ENCODE measurements at regions not wholly inside any gene's neighbourhood (a gene's known extent, or its start where the extent isn't known, plus 50 kb on each side); places are given as distances from the start of the nearest gene placed in this dataset.

DNA sequence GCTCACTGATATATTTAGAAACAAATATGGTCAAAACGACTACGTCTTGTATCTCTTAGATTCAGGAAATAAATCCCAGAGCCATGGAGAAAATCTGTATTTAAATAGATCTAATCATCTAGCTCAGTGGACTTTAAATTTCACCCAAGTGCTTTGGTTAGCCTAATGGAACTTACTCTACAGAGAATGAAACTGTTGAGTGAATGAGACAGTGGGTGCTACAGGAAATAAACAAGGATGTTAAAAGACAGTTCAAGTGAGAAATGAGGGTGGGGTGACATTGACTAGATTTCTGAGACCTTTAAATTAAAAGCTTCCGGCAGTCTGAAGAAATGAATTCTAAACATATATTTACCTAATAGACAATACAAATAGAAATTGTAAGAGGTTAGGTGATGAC is 2197.0 kb downstream of the ARAP2 start:
- no peak for DNase-seq (ENCODE audit: low spot score in 2 of 2)
- no peak overlapping the region for H3K27ac ChIP-seq
- TF ChIP-seq, protein P1, sequence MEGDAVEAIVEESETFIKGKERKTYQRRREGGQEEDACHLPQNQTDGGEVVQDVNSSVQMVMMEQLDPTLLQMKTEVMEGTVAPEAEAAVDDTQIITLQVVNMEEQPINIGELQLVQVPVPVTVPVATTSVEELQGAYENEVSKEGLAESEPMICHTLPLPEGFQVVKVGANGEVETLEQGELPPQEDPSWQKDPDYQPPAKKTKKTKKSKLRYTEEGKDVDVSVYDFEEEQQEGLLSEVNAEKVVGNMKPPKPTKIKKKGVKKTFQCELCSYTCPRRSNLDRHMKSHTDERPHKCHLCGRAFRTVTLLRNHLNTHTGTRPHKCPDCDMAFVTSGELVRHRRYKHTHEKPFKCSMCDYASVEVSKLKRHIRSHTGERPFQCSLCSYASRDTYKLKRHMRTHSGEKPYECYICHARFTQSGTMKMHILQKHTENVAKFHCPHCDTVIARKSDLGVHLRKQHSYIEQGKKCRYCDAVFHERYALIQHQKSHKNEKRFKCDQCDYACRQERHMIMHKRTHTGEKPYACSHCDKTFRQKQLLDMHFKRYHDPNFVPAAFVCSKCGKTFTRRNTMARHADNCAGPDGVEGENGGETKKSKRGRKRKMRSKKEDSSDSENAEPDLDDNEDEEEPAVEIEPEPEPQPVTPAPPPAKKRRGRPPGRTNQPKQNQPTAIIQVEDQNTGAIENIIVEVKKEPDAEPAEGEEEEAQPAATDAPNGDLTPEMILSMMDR (IDR thresholded peaks at IDR 0.05), result no peak
- TF ChIP-seq POLR2AphosphoS5 (IDR thresholded peaks at IDR 0.05), result no peak
- H3K27me3 ChIP-seq, result no peaks in the 10 kb centered on the region
- no peaks in the 10 kb centered on the region for H3K36me3 ChIP-seq
- H3K9me3 ChIP-seq, result no peaks in the 10 kb centered on the region
- no peaks in the 10 kb centered on the region for H3K4me1 ChIP-seq
- intact Hi-C loops (cut with DNase I; ENCODE audit: low total_unique reads), result no loop called here
- H3K4me3 ChIP-seq, result no peak overlapping the region

DNA sequence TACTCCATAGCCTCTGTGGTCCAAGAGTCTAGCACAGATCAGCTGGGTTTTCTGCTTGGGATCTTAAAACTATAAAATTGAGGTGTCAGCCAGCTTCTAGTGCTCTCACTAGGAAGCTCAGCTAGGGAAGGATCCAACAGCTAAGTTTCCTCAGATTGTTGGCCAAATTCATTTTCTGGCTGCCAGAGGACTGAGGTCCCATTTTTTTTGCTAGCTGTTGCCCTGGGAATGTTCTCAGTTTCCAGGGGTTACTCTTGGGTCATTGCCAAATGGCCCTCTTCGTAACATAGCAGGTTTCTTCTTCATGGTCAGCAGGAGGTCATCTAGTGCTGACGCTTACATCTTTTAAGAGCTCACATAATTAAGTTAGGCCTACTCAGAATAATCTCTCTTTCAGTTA is 2178.2 kb downstream of the ARAP2 start:
- TF ChIP-seq POLR2A (IDR thresholded peaks at IDR 0.05), result no peak
- TF ChIP-seq, protein P1 (IDR thresholded peaks at IDR 0.05), result no peak
- TF ChIP-seq POLR2AphosphoS5 (IDR thresholded peaks at IDR 0.05), result no peak
- Histone ChIP-seq H3K36me3 (no peaks in the 10 kb centered on the region), H3K27ac (no peak overlapping the region), H3K4me3 (no peak overlapping the region), H3K9me3 (no peaks in the 10 kb centered on the region), H3K27me3 (no peaks in the 10 kb centered on the region), H3K4me1 (no peaks in the 10 kb centered on the region)
- intact Hi-C loops (cut with DNase I; ENCODE audit: low total_unique reads), result no loop called here
- DNase-seq (ENCODE audit: low spot score in 2 of 2), result no peak

DNA sequence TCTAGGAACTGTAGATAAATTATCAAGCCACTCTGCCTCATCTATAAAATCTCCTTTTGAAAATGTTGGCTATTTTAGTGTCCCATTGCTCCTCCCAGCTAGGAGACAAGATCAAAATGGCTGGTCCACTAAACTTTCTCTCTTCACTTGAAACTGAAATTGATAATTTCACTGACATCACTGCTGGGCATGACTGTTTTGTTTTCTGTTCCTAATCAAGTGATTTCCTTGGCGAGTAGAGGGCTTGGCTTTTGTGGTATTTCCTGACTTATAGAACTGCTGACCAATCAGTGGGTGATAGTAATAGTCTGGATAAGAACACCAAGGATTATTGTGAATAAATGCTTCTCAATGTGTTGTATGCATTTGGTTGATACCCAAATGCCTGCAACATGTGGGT is 2152.9 kb downstream of the ARAP2 start:
- no peaks in the 10 kb centered on the region for H3K4me1 ChIP-seq
- DNase-seq (ENCODE audit: low spot score in 2 of 2), result no peak
- intact Hi-C loops (cut with DNase I; ENCODE audit: low total_unique reads), result no loop called here
- H3K36me3 ChIP-seq, result no peaks in the 10 kb centered on the region
- H3K27me3 ChIP-seq, result no peaks in the 10 kb centered on the region
- H3K9me3 ChIP-seq, result no peaks in the 10 kb centered on the region
- no peak overlapping the region for H3K27ac ChIP-seq
- no peak overlapping the region for H3K4me3 ChIP-seq
- TF ChIP-seq POLR2A (IDR thresholded peaks at IDR 0.05), result no peak
- no peak for TF ChIP-seq POLR2AphosphoS5 (IDR thresholded peaks at IDR 0.05)
- TF ChIP-seq, protein P1 (IDR thresholded peaks at IDR 0.05), result no peak

DNA sequence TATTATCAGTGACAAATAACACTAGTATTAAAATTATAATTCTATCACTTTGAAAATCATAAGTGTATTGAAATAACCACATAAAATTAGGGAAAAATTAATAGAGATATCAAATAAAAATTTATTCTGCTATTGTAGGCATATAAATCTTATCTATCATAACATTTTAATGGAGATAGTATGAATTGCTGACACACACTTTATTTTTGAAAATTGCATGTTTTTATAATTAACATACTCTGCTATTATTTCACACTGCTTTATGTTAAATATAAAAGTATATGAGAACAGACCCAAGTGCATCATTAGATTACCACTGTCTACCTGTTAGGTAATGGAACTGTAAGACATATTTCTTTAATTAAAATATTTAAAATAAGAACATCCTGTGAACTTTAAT is 2150.2 kb downstream of the ARAP2 start:
- H3K4me3 ChIP-seq, result no peak overlapping the region
- no peaks in the 10 kb centered on the region for H3K27me3 ChIP-seq
- H3K27ac ChIP-seq, result no peak overlapping the region
- H3K4me1 ChIP-seq, result no peaks in the 10 kb centered on the region
- no peak for TF ChIP-seq POLR2AphosphoS5 (IDR thresholded peaks at IDR 0.05)
- intact Hi-C loops (cut with DNase I; ENCODE audit: low total_unique reads), result no loop called here
- no peak for DNase-seq (ENCODE audit: low spot score in 2 of 2)
- no peaks in the 10 kb centered on the region for H3K36me3 ChIP-seq
- H3K9me3 ChIP-seq, result no peaks in the 10 kb centered on the region

DNA sequence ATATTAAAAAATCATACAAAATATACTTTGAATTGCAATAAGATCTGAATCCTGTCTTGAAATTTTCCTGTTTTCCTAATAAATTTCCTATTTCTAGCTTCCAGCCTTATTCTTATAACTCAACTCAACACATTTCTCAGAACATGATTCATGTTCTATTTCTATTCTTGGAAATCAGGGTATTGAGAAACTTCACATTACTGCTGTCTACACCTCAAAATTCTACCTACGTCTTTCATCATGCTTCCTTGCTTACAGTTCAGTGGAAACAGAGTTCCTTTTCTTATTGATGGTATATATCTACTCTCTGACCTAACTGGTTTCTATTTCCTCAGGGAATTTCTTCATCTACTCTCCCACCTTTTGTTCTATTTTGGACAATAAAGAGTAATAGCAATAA is 2139.0 kb downstream of the ARAP2 start:
- TF ChIP-seq, protein P1 (IDR thresholded peaks at IDR 0.05), result no peak
- TF ChIP-seq POLR2AphosphoS5 (IDR thresholded peaks at IDR 0.05), result no peak
- no peak for TF ChIP-seq POLR2A (IDR thresholded peaks at IDR 0.05)
- no peak for DNase-seq (ENCODE audit: low spot score in 2 of 2)
- no peak overlapping the region for H3K27ac ChIP-seq
- H3K4me1 ChIP-seq, result no peaks in the 10 kb centered on the region
- no peaks in the 10 kb centered on the region for H3K27me3 ChIP-seq
- no peaks in the 10 kb centered on the region for H3K9me3 ChIP-seq
- H3K4me3 ChIP-seq, result no peak overlapping the region
- H3K36me3 ChIP-seq, result no peaks in the 10 kb centered on the region
- intact Hi-C loops (cut with DNase I; ENCODE audit: low total_unique reads), result loop anchor here (10.0 kb wide), 1 partner anchor 599 kb away; no protein-coding TSS in a partner anchor

DNA sequence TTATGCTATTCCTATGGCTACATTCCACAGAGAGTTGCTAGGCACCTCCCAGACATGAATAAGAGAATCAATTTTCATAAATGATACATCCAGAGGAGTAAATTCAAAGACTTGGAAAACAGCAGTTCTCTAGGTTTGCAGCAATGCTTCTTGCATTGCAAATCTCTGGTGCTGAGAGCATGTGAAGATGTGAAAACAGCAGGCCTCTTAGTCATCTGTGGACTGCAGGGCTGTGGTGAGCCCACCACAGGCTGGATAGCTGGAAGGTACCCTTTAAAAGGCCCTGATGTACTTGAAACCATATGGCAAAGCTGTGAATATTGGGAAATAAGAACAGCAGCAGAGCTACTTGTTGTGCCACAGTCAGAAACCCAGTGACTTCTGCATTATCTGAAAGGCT is 2135.9 kb downstream of the ARAP2 start:
- Histone ChIP-seq H3K27me3 (no peaks in the 10 kb centered on the region), H3K4me3 (no peak overlapping the region), H3K27ac (no peak overlapping the region), H3K9me3 (no peaks in the 10 kb centered on the region), H3K4me1 (no peaks in the 10 kb centered on the region), H3K36me3 (no peaks in the 10 kb centered on the region)
- DNase-seq (ENCODE audit: low spot score in 2 of 2), result no peak
- TF ChIP-seq, protein P1 (IDR thresholded peaks at IDR 0.05), result no peak
- no peak for TF ChIP-seq POLR2AphosphoS5 (IDR thresholded peaks at IDR 0.05)
- TF ChIP-seq POLR2A (IDR thresholded peaks at IDR 0.05), result no peak
- intact Hi-C loops (cut with DNase I; ENCODE audit: low total_unique reads), result loop anchor here (10.0 kb wide), 1 partner anchor 596 kb away; no protein-coding TSS in a partner anchor
